ENCODE measurements at regions not wholly inside any gene's neighbourhood (a gene's known extent, or its start where the extent isn't known, plus 50 kb on each side); places are given as distances from the start of the nearest gene placed in this dataset.

DNA sequence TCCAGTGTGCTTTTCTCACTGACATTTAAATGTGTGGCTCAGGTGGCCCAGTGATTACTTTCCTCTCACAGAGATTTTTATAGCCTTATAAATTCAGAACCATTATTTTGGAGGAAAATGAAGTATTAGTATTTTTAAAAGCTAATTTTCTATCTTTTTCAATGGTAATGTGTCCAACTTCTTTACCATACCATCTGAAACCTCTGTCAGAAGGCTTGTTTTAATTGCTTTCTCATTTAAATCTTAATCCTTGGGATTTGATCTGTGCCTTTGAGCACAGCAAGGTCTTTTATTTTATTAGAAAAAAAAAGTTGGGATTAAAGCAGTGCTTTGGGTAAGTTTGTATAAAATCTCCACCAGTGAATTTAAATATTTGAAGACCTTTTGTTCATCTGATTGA lies 452.3 kb upstream of the RAG2 start:
- no peak for DNase-seq (ENCODE audit: low read depth)

DNA sequence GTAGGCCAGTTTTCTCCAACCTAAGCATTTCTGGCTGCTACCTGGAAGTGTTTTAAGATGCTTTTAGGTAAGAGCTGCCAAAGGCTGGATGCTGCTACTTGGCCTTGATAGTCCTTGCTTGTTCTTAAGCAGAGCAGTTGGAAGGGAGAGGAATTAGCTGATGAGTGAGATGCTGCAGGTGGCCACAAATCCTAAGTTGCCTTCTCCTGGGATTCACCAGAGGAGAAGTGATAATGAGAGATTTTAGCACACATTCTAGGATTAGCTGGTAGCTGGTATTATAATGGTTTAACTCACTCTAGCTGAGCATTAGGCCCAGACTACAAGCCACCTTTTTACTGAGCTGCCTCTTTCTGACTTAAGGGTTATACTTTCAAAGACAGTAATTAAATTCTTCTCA lies 442.9 kb upstream of the RAG2 start:
- DNase-seq (ENCODE audit: low read depth): no peak

DNA sequence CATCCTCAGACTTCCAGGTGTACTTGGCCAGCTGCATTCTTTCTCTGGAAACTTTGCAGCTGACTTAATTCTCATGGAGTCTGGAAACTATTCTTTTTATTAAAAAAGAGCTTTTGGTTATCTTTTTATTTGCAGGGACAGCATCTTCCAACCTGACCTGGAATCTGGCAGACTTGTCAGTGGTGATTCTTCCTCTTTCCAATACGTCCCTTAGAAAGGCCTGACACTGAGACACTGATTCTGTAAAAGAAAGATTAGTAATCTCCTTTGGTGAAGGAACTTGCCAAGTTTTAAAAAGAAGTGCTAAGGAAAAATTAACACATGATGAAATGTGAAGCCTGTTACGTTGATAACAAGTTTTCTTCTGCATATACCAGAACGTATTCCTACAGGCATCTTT lies 440.9 kb upstream of the RAG2 start:
- DNase-seq (ENCODE audit: low read depth): no peak

DNA sequence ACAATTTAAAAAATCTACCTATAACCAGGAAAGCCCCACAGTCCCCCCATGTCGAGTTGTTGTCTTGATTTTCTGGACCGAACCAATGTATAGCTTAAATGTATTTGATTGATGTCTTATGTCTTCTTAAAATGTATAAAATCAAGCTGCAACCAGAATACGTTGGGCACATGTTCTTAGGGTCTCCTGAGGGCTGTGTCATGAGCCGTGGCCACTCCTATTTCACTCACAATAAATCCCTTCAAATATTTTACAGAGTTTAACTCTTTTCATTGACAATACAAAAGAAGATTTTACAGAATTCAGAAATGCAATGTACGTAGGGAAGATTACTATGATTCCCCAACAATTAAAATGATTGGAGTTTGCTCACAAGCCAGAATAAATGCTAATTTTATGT lies 428.7 kb upstream of the RAG2 start:
- no peak for DNase-seq (ENCODE audit: low read depth)

DNA sequence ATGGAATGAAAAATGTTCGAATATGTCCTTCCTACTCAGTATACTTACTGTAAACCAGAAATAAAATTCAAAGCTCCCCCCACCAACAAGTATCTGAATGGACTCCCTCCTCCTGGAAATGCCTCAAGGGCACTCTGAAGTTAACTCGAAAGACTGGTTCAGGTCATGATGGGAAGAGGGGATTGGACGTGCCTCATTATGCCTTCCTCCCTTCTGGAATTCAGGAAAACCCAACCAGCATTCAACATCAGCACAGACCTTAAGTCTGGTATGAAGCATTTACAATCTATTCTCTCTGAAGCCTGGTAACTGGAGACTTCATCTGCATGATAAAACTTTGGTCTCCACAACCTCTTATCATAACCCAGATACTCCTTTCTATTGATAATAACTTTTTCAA lies 428.3 kb upstream of the RAG2 start:
- DNase-seq (ENCODE audit: low read depth): no peak

DNA sequence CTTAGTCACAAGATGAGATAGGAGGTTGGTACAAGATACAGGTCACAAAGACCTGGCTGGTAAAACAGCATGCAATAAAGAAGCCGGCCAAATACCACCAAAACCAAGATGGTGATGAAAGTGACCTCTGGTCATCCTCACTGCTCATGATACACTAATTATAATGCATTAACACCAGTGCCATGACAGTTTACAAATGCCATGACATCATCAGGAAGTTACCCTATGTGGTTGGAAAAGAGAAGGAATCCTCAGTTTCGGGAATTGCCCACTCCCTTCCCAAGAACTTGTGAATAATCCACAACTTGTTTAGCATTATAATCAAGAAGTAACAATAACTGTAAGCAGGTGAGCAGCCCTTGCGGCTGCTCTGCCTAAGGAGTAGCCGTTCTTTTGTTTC lies 408.5 kb upstream of the RAG2 start:
- DNase-seq (ENCODE audit: low read depth): no peak

DNA sequence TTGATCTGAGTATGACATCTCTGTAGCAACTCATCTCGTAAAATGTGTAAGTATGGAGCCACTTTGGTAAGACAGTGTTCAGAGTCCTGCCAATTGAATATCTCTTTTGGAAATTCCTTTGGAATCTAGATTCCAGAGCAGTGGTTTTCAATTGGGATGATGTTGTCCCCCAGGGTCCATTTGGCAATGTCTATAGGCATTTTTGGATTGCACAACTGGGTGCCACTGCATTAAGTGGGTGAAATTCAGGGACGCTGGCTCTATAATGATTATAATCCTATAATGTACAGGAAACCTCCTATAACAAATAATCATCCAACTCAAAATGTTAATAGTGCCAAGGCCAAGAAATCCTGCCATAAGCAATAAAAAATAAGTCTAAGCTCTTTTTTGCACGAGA lies 404.8 kb upstream of the RAG2 start:
- DNase-seq (ENCODE audit: low read depth): no peak

DNA sequence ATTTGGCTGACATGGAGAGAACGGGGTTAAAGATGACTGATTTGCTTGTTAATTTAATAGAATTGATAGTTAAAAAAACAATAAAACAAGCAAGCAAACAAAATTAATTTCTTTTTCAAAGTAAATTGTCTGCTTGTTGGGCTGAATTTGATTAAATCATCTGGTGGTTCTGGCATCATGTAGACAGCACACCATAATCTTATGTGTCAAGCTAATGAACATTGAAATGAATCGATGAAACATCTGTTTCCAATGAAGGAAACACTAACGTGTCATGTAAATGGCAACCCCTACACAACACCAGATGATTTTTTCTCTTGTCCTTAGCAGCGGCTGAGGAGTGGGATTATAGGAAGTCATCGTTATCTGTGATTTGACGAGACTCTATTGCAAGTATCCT lies 399.6 kb upstream of the RAG2 start:
- no peak for DNase-seq (ENCODE audit: low read depth)

DNA sequence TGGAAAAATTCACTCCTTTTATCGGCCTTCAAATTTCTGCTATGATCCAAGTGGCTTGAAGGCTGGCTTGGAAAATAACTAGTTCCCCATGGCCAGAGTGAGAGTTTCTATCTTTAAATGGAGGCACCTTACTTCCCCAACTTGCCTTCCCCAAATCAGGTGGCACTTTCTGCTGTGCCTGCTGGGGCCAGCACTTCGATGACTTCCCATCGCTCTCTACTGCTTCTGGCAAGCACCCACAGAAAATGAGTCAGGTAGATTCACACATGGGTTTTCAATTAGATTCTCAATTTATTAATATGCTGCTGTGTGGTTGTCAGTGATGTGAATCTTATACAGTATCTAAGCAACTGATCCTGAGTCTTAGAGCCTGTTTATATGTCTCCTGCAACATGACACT lies 398.8 kb upstream of the RAG2 start:
- no peak for DNase-seq (ENCODE audit: low read depth)

DNA sequence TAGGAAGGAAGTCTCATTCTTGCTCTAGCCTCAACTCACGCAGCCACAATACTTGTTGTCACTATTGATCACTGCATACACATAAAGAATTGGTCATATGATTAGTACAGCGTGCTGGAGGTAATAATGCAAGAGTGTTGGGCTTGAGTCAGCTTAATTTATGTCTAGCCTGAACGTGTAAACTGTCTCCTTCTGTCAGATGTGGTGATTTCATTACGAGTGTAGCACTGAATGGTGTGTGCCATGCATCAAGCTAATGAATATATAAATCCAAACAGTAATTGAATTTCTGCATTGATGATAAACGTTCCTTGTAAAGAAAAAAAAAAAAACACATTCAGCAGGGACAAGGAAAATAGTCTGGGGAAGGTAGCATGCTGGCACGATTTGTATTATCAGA lies 396.2 kb upstream of the RAG2 start:
- no peak for DNase-seq (ENCODE audit: low read depth)

DNA sequence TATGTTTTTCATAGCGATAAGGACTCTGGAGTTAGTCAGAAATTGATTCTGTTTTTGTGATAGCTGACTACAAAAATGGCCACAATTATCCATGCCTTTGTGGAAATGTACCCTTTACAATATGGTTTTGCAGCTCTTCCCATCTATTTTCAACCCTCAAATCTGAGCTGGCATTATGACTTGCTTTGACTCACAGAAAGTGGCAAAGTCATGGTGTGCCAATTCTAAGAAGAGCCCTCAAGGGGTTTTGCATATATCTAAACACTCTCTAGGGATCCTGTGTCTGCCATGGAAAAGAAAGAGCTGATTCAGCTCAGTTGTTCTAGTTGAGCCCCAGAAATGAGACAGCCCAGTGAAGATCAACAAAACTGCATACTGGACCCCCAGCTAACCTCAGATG lies 390.5 kb upstream of the RAG2 start:
- no peak for DNase-seq (ENCODE audit: low read depth)

DNA sequence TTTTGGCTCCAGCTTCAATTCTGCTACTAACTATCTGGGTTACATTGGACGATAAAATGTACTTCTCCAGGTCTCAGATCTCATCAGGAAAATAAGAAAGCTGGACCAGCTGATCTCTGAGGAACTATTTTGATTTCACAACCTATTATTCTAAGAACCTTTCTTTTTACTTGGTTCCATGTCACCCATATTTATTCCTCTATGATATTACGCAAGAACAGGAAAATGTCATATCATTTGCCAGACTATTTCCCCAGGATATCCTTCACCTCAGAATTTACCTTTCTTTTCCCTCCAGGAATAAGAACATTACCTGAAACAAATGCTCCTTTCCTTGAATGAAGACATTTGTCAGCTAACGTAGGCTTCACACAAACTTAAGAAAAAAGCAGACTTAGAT lies 387.5 kb upstream of the RAG2 start:
- DNase-seq (ENCODE audit: low read depth): no peak

DNA sequence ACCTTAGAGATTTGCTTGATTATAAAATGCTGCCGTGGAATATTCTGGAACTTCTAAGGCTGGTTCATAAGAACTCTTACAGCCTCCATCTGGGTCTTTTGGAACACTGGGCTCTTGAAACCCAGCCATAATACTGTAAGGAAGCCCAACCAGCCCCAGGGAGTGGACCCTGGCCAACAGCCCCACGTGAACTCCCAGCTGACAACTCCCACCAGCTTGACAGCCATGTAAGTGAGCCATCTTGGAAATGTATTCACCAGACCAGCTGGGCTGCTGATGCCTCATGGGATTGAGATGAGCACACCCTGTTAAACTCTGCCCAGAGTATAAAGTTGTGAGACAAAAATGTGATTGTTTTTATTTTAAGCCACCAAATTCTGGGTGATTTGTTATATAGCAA lies 378.7 kb upstream of the RAG2 start:
- no peak for DNase-seq (ENCODE audit: low read depth)

DNA sequence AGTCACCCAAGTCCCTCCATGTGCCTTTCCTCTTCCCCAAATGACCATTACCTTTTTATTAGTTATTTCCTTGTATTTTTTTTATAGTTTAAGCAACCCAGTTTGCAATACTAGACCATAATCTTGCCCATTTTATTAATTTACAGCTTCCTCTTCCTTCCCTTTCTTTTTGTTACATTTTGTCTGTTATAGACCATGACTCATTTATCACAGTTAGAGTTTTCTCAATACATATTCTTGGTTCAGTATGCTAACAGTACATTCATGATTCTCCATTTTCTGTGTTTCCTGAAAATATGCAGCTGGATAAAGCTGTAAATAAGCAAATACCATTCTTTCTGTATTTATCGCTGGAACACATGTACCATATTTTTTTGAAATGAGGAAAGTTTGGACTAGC lies 376.7 kb upstream of the RAG2 start:
- DNase-seq (ENCODE audit: low read depth): no peak

DNA sequence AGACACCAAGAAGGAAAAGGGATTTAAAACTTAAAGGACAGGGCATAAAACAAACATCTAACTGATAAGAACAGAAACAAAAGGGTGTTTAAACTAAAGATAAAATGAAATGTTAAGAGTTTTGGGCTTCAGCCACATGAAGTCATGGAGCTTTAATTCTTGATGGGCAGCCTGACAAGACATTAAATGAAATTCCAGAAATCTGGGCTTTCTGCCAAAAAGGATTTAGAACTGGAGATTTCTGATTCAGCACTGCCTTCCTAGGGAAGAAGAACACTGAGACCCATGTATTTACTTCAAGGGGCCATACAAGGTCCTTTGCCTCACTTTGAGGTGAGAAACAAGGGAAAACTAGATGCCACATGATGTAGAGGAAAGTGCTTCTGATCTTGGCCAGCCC lies 355.9 kb upstream of the RAG2 start:
- peak; percentile 14 for DNase-seq (ENCODE audit: low read depth)

DNA sequence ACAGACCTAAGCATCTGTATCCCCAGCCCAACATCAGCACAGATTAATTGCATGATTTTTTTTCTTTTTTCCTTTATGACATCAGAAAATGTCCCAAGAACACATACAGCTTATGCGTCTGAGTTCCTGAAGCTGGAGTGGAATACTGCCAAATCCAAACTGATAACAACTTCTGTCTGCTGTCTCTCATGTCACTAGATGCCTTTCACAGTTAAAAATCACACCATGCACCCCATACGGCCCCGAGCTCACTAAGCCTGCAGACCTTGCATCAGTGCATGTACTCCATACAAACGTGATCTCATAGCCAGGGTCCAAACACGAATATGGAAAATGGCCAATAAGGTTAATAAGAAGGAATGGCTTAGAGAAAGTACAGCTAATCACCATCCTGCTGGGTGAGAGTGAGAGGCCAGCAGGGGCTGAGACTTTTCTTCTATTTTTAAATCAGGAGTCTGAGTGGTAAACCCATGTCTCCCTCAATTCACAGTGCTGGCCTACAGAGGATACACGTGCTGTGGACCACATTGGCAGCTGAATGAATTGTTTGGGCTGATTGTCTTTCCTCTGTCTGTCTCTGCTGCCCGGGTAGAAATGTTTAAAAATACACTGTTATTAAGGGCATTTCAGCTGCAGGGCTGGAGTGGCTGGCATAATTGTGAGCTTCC lies 350.6 kb upstream of the RAG2 start:
- DNase-seq (ENCODE audit: low read depth): no peak

DNA sequence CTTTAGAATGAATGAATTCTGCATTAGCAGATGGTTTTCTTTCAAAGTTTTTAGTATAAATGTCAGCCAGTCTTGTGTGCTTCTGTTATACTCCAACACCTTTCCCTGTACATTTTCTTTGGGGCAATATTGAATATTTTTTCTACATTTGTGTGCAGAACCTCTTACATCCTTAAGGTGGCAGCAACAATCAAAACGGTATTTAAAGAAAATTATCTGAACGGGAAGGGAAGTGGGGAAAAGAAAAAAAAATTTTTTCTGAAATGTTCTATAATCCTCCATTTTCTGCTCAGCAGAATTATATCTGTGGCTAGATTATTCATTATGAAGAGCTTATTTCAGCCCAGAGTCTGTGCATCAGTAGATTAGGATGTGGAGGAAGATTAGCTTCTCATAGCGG lies 347.3 kb upstream of the RAG2 start:
- DNase-seq (ENCODE audit: low read depth): no peak

DNA sequence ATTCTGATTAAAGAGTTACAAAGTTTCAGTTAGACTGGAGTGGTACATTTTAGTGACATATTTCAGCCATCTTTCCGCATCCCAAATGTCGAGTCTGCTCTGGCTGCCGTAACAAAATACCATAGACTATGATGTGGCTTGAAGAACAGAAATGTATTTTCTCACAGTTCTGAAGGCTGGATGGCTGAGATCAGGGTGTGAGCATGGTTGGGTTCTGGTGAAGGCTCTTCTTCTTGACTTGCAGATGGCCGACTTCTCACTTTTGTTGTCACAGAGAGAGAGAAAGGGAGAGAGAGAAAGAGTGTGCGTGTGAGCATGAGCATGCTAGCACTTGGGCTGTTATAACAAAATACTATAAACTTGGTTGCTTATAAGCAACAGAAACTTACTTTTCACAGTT lies 335.4 kb upstream of the RAG2 start:
- DNase-seq (ENCODE audit: low read depth): no peak

DNA sequence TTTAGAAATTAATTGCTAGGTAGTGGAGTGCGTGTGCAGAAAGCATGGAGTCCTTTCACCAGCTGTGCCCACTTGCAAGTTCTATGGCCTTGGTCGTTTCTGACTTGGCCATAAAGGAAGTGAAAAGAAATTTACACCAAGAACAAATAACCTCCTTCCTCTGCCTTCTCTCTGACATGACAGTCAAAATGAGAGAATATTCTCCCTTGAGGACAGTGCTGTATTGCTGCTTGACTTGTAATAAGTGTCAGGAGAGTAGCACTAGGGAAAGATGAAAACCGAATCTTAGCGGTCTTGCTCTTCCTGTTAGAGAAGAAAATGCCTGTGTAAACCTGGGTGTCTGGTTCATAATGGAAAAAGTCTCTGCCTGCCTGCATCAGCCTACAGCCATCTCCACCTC lies 333.1 kb upstream of the RAG2 start:
- DNase-seq (ENCODE audit: low read depth): no peak

DNA sequence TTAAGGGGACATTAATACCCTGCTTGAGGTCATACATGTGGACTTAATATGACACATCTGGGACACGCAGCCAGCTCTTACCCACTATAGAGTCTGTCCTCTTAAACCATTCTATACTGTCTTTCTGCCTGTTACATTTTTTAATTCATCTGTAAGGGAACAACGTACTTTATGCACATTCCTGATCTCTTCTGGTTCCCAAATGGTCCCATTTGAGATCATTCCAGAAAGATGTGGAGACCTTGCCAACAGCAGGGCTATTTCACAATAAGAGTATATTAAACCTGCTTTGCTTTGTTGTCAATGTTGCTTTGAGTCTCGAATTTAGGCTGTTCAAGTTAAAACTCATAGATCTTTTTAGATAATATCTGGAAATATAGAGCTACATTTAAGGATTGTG lies 332.2 kb upstream of the RAG2 start:
- no peak for DNase-seq (ENCODE audit: low read depth)

DNA sequence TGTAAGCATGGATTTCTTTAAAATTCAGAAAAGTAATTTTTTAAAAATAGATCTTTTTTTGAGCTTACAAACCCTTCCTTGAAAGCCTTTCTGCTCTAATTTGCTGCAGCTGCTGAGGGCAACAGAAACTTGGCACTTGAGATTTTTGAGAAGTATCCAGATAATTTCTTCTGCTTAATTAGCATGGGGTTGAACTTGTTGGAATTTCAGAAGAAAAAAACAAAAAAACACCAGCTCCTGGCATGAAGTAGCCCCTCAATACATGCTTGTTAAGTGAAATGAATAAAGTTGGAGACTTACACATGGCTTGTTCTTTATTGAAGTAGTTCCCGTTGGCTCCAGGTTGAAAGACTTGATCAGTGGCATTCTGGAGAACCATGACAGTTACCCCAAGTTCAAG lies 331.4 kb upstream of the RAG2 start:
- DNase-seq (ENCODE audit: low read depth): no peak

DNA sequence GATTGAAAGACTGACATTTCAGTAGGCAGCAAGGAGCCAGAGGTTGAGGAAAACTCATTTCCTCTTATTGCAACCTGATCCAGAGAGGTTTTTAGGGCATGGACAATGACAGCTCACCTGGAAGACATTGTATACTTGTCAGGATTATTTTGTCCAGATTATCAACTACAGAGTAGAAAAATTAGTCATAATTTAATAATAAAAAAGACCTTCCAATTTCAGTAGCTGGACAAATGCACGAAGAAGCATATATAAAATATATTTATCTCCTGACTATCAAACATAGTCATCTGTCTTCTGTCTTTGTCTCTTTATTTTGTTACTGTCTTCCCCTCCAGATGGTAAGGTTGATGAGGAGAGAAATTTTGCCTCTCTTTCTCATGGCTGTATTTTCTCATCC lies 330.6 kb upstream of the RAG2 start:
- DNase-seq (ENCODE audit: low read depth): no peak

DNA sequence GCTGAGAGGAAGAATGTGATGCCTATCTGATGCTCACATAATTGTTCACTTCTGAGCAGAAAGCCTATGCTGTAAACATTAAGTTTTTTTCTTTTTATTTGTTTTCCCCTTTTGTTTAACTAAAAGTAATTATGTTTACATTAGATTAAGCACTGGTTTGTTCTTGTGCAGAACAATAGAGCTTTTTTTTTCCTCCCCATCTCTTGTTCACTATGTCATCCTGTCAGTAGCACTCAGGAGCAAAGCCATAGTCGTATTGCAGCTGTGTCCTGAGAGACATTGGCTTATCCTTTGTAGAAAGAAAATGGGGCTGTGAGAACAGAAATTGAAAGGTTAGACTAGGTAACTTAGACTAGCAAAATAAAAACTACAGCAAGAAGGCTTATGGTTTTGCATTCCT lies 301.8 kb upstream of the RAG2 start:
- DNase-seq (ENCODE audit: low read depth): no peak

DNA sequence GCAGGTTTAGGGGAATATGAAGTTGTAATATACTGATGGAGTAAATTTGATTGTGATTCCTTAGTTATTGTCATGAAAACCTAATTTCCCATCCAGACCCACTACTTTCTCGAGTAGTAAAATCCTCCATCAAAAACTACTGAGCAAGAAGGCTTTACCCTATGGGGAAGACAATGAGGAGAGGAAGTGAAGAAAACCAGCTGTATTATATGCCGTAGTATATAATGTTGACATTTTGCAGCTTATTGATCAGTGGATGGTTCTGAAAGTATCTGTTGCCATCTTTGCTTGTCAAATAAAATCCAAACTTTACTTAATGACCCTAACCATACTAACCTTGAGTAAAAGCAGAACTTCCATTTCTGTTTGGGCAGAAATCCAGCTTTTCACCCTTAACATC lies 292.8 kb upstream of the RAG2 start:
- DNase-seq (ENCODE audit: low read depth): no peak

DNA sequence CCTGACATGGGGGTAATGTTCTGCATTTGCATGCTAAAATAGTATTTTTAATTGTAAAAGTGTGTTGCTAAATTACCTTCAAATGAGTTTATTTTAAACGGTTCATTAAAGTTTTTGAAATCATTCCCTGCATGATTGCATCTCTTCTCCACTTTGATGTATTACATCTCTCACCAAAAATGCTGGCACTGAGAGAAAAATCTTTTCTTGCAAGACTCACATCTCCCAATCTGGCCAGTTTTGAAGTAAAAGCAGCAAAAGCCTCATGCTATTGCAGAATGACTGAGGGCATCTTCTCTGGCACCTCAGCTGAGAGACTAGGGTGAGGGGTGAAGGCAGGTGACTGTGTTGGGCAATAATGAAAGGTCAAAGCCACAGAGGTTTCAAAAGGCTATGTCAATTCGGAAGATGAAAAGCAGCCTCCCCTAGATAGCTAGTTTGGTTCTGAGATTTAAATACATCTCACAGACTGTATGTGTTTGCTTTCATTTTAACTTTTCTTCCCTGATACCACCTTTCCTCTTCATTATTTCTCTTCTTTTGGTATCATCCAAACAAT lies 292.2 kb upstream of the RAG2 start:
- no peak for DNase-seq (ENCODE audit: low read depth)

Measured in amniotic epithelial cell (primary cell).